ENCODE measurements at regions not wholly inside any gene's neighbourhood (a gene's known extent, or its start where the extent isn't known, plus 50 kb on each side); places are given as distances from the start of the nearest gene placed in this dataset.
"Not testable (repeated sequence)": the region's sequence is repeated elsewhere in the genome, so short reads cannot be mapped to it uniquely, and the experiment has no call there.

GRCh38 chr1:223895950-223896349, 50.2 kb upstream of the TP53BP2 start:
- TF ChIP-seq CTCF (conservative IDR thresholded peaks at IDR 0.05 in 1 of 2, IDR thresholded peaks at IDR 0.05 in 1 of 2; ENCODE audit: low read depth in 1 of 2, low read length in 2 of 2); EZH2 (IDR thresholded peaks at IDR 0.05; ENCODE audit: low read length, missing control alignments): not testable (repeated sequence)

All from fibroblast of lung (primary cell).